ENCODE measurements at regions not wholly inside any gene's neighbourhood (a gene's known extent, or its start where the extent isn't known, plus 50 kb on each side); places are given as distances from the start of the nearest gene placed in this dataset.
A peak's percentile ranks its signal among the peaks of the same experiment; 100 is the strongest.

DNA sequence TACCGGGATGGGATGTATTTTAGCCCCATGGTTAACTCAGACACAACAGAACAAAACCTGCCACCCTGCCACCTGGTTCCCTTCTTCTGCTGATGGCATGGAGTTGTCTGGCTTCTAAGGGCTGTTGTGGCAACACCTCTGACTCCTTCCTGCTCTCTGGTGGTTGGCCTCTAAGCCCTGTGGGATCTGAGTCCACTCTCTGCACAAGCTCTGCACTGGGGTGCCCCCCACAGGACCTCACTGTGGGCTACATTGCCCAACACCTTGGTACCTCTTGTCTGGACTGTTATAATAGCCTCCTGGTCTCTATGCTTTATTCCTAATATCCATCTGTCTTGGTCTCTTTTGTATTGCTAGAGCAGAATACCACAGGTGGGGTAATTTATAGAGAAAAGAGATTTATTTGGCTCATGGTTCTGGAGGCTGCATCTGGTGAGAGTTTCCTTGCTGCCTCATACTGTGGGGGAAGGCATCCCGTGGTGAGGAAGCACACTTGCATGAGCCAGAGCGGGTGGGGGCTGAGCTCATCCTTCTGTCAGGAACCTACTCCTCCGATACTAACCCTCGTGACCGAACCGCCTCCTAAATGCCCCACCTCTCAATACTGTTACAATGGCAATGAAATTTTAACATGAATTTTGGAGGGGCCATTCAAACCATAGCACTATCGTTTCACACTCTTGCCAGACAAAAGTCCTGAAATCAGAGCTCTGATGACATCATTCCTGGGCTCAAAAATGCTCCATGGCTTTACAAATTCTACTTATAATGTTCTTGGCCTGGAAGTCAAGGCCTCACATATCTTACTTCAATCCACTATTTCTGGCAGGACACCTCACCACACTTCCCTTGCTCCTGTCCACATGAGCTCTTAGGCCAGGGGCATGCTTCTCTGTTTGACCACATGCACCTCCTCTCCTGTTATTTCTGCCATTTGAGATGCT is 127.2 kb downstream of the PAX1 start:
- Histone ChIP-seq H3K36me3 (no peaks in the 10 kb centered on the region), H3K27ac (no peak overlapping the region), H3K4me3 (no peak overlapping the region), H3K27me3 (no peaks in the 10 kb centered on the region), H3K4me1 (no peaks in the 10 kb centered on the region), H3K9me3 (replicated peaks) (no peaks in the 10 kb centered on the region)
- no peak for DNase-seq

DNA sequence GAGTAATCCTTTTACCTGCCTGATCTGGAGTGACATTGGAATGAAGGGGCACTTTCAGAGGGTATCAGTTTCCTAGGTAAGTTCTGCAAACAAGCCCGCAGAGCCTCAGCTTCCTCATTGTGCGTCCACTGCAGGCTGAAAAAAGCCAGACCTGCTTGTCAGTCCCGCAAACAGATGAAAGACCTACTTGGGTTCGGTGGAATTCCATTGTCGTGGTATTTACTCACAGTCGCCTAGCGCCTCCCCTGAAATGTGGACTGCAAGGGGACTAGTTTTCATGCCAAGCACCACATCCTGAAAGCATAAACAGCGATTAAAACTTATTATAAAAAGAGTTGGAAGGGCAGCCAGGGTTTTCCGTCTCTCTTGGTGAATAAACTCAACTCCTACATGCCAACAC is 121.5 kb downstream of the PAX1 start:
- H3K27me3 ChIP-seq: no peaks in the 10 kb centered on the region
- no peaks in the 10 kb centered on the region for H3K36me3 ChIP-seq
- no peak for DNase-seq
- no peaks in the 10 kb centered on the region for H3K4me1 ChIP-seq
- H3K27ac ChIP-seq: no peak overlapping the region
- no peaks in the 10 kb centered on the region for H3K9me3 ChIP-seq (replicated peaks)
- no peak overlapping the region for H3K4me3 ChIP-seq

DNA sequence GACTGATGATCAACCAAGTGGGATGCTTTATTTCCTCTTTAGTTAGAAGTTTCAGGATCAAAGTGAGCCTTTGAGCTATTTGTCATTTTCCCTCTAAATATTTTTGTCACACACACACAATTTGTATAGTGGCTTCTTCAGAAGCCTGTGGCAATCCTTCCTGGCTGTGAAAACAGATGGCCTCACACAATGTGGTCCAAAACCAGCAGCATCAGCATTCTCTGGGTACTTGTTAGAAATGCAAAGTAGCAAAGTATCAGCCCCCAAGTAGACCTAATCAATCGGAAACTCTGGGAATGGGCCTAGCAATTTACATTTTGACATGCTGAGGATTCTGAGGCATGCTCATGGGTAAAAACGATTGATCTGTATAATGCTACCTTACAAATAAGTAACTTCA is 115.9 kb downstream of the PAX1 start:
- H3K4me3 ChIP-seq: no peak overlapping the region
- H3K36me3 ChIP-seq: no peaks in the 10 kb centered on the region
- peaks cover 4% of the 10 kb centered on the region for H3K27me3 ChIP-seq
- no peak for DNase-seq
- H3K9me3 ChIP-seq (replicated peaks): no peaks in the 10 kb centered on the region
- H3K4me1 ChIP-seq: no peaks in the 10 kb centered on the region
- H3K27ac ChIP-seq: no peak overlapping the region

DNA sequence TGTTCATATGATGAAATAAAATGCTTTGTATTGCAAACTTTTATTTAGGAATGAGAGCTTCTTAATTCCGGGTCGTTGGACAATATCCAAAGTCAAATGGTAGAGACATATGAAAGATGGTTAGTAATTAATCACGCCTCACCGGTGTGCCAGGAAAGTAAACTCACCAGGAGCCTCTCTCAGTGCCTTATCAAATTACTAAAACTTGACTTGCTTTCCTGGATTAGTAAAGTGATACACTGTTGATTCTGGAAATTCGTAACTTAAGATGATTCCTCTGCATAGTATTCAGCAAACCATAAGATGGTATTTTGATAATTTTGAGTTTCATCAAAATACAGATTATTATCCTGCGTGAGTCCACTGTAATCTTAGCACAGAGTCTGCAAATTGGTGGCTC is 115.2 kb downstream of the PAX1 start:
- no peak for DNase-seq
- no peaks in the 10 kb centered on the region for H3K4me1 ChIP-seq
- peaks cover 6% of the 10 kb centered on the region for H3K27me3 ChIP-seq

DNA sequence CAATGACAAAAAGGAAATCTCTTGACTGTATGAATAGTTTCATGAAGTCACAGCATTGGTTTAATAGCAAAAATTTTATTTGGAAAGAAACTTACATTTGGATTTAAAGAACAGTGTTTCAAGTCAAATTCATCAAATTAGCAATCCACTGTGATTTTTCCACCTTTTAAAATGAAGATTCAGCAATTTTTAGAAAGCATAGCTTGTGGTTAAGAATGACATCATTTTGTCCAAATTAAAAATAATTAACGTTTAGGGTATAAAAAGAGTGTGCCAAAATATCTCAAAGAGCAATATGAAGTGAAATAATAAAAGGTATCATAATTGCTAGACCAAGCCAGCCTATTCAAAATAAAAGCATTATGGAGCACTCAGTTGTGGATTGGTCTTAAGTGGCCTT is 114.6 kb downstream of the PAX1 start:
- Histone ChIP-seq H3K27ac (no peak overlapping the region), H3K4me3 (no peak overlapping the region), H3K27me3 (peaks cover 6% of the 10 kb centered on the region), H3K9me3 (replicated peaks) (no peaks in the 10 kb centered on the region), H3K36me3 (no peaks in the 10 kb centered on the region), H3K4me1 (no peaks in the 10 kb centered on the region)
- no peak for DNase-seq

More for the DNA sequence above, 115.2 kb downstream of the PAX1 start:
- Histone ChIP-seq H3K4me3 (no peak overlapping the region), H3K27ac (no peak overlapping the region), H3K36me3 (no peaks in the 10 kb centered on the region), H3K9me3 (replicated peaks) (no peaks in the 10 kb centered on the region)

DNA sequence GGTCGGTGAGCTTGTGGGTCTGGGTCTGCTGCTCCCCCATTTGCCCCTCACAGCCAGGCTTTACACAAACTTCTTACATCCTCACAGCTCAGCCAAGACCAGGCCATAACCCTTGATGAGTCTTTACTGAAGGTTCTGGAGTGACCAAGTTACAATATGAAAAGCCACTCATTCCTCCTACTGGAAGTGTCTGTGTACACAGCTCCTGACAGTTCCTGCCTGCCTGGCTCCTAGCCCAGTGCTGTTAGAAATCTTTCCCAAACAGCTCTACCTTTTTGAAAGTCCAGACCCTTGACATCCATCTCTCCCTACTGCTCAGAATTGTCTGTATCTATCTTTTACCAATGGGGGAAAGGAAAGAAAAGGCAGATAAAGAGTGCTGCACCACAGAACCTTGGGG is 106.9 kb downstream of the PAX1 start:
- Histone ChIP-seq H3K36me3 (no peaks in the 10 kb centered on the region), H3K27me3 (peaks cover 2% of the 10 kb centered on the region; the same call in 1 of the 2 replicates), H3K27ac (no peak overlapping the region), H3K4me3 (no peak overlapping the region), H3K9me3 (replicated peaks) (no peaks in the 10 kb centered on the region), H3K4me1 (no peaks in the 10 kb centered on the region)
- no peak for DNase-seq

DNA sequence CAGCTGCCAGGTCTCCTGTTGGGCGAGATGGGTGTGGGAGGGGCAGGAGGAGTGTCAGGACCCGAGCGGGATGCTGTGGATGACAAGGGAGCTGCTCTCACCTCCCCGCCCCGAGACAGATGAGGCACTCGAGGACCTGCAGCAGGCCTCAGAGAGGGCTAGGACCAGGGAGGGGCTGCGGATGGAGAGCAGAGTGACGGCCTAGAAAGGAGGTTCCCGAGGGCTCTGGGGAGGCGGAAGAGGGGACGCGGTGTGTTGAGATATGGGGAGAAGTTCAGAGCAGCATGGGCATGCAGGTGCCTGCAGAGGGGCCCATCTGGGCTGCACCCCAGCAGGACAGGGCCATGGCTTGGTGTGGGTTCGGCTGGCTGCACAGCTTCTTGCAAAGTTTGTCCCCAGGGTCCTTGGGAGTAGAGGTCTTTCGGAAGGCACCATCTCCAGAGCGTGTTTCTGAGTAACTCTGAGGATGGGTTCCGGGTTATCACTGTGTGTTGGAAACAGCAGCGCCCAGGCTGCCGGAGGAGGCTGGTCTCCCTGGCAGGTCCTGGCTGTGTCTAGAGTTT is 104.6 kb downstream of the PAX1 start:
- Histone ChIP-seq H3K36me3 (no peaks in the 10 kb centered on the region), H3K27ac (no peak overlapping the region), H3K4me3 (no peak overlapping the region), H3K4me1 (no peaks in the 10 kb centered on the region), H3K9me3 (replicated peaks) (no peaks in the 10 kb centered on the region), H3K27me3 (no peaks in the 10 kb centered on the region)
- no peak for DNase-seq

DNA sequence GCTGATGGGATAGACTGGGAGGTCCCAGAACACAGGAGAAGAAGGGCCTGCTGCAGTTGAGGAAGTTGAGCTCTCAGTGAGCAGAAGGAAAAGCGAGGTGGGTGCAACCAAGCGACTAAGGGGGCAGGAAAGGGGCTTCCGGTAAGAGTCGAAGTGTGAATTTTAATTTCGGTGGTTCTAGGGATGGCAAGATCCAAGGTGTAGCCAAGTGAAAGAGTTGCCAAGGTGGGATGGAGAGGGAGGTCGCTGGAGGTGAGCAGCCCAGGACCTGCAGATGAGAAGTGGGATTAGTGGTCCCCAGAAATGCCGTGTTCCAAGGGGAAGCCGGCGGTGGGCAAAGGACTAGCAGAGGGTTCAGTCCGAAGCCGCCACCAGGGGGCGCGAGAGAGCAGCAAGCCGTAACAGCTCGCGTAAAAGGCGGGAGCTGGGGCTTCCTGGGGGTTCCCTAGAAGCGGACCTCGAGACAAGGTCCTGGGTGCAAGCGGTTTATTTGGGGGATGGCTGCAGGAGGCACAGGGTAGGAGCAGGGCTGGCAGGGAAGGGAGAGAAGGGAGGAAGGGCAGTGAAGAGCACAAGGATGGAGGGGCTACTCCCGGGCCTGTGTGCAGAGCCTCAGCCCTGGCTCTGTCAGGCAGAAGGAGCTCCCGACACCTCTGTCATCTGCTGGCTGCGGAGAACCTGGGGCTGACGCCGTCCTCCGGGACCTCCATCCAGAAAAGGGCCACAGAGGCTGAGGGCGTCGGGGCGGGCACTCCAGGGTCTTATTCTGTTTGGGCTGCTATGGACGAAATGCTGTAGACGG is 103.6 kb downstream of the PAX1 start:
- Histone ChIP-seq H3K4me3 (no peak overlapping the region), H3K36me3 (no peaks in the 10 kb centered on the region), H3K4me1 (no peaks in the 10 kb centered on the region), H3K27ac (no peak overlapping the region), H3K27me3 (no peaks in the 10 kb centered on the region), H3K9me3 (replicated peaks) (no peaks in the 10 kb centered on the region)
- peak; percentile 46 to 63 for DNase-seq

DNA sequence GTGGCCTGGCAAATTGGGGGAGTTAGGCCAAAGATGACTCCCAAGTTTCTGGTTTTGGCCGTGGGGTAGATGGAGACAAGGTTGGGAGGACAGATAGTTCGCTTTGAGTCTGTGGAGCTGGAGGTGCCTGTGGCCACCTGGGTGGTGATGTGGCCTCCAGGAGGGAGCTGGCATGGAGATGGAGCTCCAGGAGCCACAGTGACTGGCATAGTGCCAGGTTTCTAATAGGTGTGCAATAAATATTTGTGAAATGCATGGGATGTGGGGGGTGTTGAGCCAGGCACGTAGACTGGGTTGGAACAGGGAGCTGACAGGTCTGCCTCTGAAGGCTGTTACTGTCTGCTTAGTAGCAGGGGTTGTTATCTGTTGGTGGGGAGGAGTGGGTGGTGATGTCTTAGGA is 102.7 kb downstream of the PAX1 start:
- Histone ChIP-seq H3K27ac (no peak overlapping the region), H3K27me3 (no peaks in the 10 kb centered on the region), H3K4me3 (no peak overlapping the region), H3K4me1 (no peaks in the 10 kb centered on the region), H3K36me3 (no peaks in the 10 kb centered on the region), H3K9me3 (replicated peaks) (no peaks in the 10 kb centered on the region)
- no peak for DNase-seq

DNA sequence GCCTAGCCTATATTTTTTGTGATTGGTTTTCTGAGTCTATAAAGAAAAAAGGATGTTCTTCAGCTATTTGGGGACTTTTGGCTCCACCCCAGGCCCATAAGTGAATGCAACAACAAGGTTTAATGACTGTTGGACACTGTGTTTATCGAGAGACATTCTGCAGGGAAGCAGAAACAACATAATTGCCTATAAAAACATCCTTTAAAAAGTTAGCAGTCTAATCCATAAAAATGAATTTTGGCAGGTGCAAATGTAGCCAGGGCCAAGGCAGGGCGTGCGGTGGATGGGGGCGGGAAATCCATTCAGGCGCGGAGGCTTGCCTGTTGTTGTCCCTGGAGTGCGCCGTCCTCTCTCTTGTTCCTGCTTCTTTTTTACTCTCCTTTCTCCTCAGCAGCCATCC is 99.3 kb downstream of the PAX1 start:
- Histone ChIP-seq H3K9me3 (replicated peaks) (no peaks in the 10 kb centered on the region), H3K36me3 (no peaks in the 10 kb centered on the region), H3K27me3 (no peaks in the 10 kb centered on the region), H3K27ac (no peak overlapping the region), H3K4me1 (no peaks in the 10 kb centered on the region), H3K4me3 (no peak overlapping the region)
- no peak for DNase-seq

DNA sequence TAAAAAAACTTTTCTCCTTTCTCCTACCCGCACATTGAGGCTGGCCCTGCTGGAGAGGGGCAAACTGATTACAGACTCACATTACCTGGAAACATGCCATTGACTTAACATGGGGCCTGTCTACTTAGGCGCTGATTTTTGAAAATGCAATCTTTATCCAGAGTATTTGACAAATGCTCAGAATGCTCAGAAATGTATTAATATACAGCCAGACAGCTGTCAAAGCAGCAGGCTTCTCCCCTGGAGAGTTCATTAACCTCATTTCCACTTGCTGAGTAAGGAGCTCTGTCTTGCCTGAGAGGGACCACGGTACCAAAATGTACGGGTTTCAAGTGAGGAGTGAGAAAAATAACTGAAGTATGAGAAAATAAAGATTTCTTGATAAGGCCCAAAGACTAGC is 95.7 kb downstream of the PAX1 start:
- Histone ChIP-seq H3K9me3 (replicated peaks) (no peaks in the 10 kb centered on the region), H3K36me3 (no peaks in the 10 kb centered on the region), H3K27ac (no peak overlapping the region), H3K4me3 (no peak overlapping the region), H3K27me3 (no peaks in the 10 kb centered on the region), H3K4me1 (no peaks in the 10 kb centered on the region)
- DNase-seq: no peak

DNA sequence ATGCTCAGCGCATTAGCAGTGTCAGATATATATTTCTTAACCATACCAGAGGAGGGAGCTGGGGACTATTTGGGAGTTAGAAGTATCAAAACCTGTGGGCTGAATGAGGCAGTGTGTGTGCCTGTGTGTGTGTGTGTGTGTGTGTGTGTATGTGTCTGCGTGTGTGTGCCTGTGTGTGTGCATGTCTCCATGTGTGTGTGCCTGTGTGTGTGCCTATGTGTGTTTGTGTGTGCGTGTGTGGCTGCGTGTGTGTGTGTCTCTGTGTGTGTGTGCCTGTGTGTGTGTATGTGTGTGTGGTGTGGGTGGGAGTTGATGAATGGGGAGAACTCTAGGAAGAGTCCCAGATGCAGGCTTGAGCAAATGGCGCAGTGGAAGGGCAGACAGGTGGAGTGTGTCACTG is 92.9 kb downstream of the PAX1 start:
- no peaks in the 10 kb centered on the region for H3K27me3 ChIP-seq

DNA sequence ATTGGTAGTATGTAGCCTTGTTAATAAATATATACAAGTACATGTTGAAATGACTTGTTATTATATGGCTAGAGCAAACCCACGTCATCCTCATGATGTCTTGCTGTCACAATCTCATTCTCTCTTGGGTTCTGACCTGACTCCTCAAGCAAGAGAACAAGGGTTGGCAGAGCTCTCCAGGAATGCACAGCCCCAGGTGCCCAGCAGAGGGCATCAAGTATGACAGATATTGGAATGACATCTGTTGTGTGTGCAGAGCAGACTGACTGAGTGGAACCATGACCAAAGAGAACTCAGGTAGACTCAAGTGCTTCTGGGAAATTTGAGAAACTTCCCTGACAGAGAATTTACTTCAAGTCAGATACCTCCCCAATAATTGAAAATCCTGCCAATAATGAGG is 90.6 kb downstream of the PAX1 start:
- Histone ChIP-seq H3K4me3 (no peak overlapping the region), H3K36me3 (no peaks in the 10 kb centered on the region), H3K27ac (no peak overlapping the region), H3K9me3 (replicated peaks) (no peaks in the 10 kb centered on the region), H3K27me3 (no peaks in the 10 kb centered on the region), H3K4me1 (no peaks in the 10 kb centered on the region)
- DNase-seq: peak in 1 of 2 experiments; percentile 15

More for the DNA sequence above, 92.9 kb downstream of the PAX1 start:
- Histone ChIP-seq H3K36me3 (no peaks in the 10 kb centered on the region), H3K4me3 (no peak overlapping the region), H3K9me3 (replicated peaks) (no peaks in the 10 kb centered on the region), H3K4me1 (no peaks in the 10 kb centered on the region), H3K27ac (no peak overlapping the region)
- no peak for DNase-seq

DNA sequence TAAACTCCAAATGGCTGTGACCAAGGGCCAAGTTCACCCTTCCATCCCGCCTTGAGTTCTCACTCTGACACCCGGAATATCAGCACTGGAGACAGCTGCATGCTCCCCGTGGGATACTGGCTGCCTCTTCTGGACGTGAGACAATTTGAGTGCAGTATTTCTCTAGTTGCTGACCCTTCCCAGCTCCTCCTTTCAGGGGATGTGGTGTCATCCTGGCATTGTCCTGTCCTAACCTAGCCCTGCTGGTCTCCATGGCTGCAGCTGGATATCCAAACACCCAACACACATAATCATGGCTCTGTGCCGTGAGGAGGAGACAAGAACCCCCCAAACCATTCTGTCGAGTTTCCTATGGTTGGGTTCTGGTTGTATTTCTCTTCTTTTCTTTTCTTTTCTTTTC is 82.6 kb downstream of the PAX1 start:
- H3K9me3 ChIP-seq (replicated peaks): no peaks in the 10 kb centered on the region
- H3K27ac ChIP-seq: no peak overlapping the region
- H3K27me3 ChIP-seq: no peaks in the 10 kb centered on the region
- no peak overlapping the region for H3K4me3 ChIP-seq
- no peaks in the 10 kb centered on the region for H3K36me3 ChIP-seq
- no peak for DNase-seq
- H3K4me1 ChIP-seq: no peaks in the 10 kb centered on the region

DNA sequence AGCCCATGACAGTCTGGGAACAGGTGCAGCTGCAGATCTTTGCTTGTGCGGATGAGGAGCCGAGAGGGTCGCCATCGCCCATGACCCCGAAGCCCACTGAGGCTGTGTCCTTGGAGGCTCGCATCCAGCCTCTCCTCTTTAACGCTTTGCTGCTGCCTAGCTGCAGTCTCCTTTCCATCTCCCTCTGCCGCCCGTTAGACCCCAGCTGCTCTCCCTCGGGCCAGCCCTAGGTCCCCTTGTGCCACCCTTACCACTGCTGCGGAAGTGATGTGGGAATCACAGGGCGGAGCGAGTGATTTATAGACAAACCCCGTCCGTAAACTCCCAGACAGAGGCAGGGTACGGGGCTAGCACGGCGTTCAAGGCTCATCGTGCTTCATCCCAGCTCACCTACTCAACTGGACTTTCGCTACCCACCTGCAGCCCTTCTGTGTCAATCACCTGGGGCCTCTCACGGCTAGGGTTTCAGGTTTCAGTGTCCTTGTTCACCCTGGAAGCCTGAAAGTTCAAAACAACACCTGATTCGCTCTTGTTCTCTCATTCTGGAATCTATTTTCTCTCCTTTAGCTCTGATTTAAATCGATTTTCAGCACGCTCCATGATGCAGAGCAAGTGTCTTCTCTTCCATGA is 76.1 kb downstream of the PAX1 start:
- H3K4me1 ChIP-seq: no peaks in the 10 kb centered on the region
- H3K27ac ChIP-seq: no peak overlapping the region
- H3K4me3 ChIP-seq: no peak overlapping the region
- no peaks in the 10 kb centered on the region for H3K36me3 ChIP-seq
- DNase-seq: no peak
- H3K9me3 ChIP-seq (replicated peaks): no peaks in the 10 kb centered on the region
- H3K27me3 ChIP-seq: no peaks in the 10 kb centered on the region
